HAP-1 (cell line): ENCODE measurements at regions not wholly inside any gene's neighbourhood (a gene's known extent, or its start where the extent isn't known, plus 50 kb on each side); places are given as distances from the start of the nearest gene placed in this dataset.

Experiments used
- DNase-seq, 2 experiments: peaks; one replicate each; pipeline ENCODE4 v3.0.0-alpha.2; 2016 to 2020; ENCODE audit warnings: low spot score in 2 of 2
- H3K27me3 ChIP-seq: fragments of 250-450 bp; sonication (Bioruptor Pico); 2 replicates; pipeline ENCODE4 v1.5.1; 2020; ENCODE audit warnings: low read depth, mild to moderate bottlenecking, moderate library complexity
- H3K36me3 ChIP-seq: fragments of 250-450 bp; sonication (Bioruptor Pico); replicated peaks from 2 replicates; pipeline ENCODE4 v1.5.1; 2020; ENCODE audit warnings: mild to moderate bottlenecking
- H3K4me1 ChIP-seq: fragments of 250-450 bp; sonication (Bioruptor Pico); 2 replicates; pipeline ENCODE4 v1.5.1; 2020; ENCODE audit warnings: mild to moderate bottlenecking
- H3K4me3 ChIP-seq: fragments of 250-450 bp; sonication (Bioruptor Pico); 2 replicates; pipeline ENCODE4 v1.5.1; 2020; ENCODE audit warnings: mild to moderate bottlenecking, moderate library complexity
- H3K9me3 ChIP-seq: fragments of 250-450 bp; sonication (Bioruptor Pico); 2 replicates; pipeline ENCODE4 v1.5.1; 2020; ENCODE audit warnings: mild to moderate bottlenecking, moderate library complexity
- in situ Hi-C: fragments of 300-500 bp; cut with MboI; formaldehyde crosslinking; loops from 3 replicates; pipeline ENCODE4 v1.14.3; 2020; ENCODE audit warnings: low sequenced_read_pairs, inconsistent platforms, mixed read lengths

DNA sequence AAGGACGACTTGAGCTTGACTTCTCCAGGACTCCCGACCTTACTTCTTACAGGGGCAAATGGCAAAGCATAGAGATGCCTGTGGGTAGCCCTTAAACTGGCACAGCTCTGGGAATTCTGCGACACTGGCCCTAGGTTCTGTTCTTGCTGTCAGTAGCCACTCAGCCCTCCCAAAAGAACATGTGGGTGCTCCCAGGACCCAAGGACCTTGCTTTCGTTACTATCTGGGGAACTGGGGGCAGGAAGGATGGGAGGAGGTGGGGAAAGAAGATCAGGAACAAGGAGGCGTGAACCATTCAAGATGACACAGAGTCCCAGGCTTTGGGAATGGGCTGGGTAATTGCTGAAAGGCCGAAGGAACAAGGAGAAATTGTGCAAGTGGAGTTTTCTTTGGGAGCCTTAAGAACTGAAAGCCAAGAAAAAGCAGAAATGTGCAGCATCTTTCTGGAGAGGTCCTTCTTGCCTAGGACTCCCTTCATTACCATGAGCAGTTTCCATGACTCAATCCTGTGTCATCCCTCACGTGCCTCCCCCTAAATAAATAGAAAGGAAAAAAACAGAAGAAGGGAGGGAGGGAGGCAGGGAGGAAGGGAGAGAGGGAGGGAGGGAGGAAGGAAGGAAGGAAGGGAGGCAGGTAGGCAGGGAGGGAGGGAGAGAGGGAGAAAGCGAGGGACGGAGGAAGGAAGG lies 284.6 kb upstream of the FOXQ1 start:
- no peak for DNase-seq
- Histone ChIP-seq H3K4me3 (no peak overlapping the region), H3K4me1 (no peaks in the 10 kb centered on the region), H3K9me3 (no peaks in the 10 kb centered on the region), H3K27me3 (no peaks in the 10 kb centered on the region), H3K36me3 (no peaks in the 10 kb centered on the region)
- in situ Hi-C loops, result no loop called here

DNA sequence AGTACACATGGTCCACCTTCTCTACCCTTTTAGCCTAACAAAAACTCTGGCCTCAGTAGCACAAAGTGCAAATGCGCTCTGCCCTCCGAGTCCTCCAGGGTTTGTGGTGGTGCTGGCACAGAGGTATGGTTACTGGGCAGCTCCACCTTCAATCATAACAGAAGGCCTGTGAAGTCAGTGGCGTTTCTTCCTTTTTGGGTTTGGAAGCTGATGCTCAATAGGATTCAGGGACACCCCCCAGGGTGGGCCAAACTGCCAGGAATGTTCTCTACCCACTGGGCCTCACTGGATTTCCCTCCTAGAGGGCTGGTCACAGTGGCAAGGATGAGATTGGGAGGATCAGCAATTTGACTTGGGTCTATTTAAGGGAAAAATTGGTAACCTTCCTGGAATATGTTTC lies 286.1 kb upstream of the FOXQ1 start:
- in situ Hi-C loops, result no loop called here
- Histone ChIP-seq H3K9me3 (no peaks in the 10 kb centered on the region), H3K4me1 (no peaks in the 10 kb centered on the region), H3K4me3 (no peak overlapping the region), H3K27me3 (no peaks in the 10 kb centered on the region), H3K36me3 (no peaks in the 10 kb centered on the region)
- no peak for DNase-seq

DNA sequence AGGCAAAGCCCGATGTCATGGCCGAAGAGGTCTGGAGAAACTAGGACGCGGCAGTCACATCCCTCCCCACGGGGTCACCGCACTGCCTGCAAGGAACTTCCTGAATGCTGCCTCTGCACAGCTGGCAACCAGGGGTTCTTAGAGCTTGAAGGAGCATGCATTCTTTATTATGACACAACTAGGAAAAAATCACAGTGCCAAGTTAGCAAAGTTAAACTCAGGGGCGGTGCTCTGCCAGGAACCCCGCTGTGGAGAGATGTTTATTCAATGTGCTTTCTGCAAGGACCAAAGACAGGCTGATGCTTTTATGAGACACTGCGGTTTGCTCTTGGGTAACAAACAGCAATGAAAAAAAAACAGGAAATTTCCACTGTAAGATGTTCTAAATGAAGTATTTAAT lies 287.3 kb upstream of the FOXQ1 start:
- in situ Hi-C loops, result no loop called here
- Histone ChIP-seq H3K9me3 (no peaks in the 10 kb centered on the region), H3K4me1 (no peaks in the 10 kb centered on the region), H3K36me3 (no peaks in the 10 kb centered on the region), H3K27me3 (no peaks in the 10 kb centered on the region), H3K4me3 (no peak overlapping the region)
- no peak for DNase-seq

DNA sequence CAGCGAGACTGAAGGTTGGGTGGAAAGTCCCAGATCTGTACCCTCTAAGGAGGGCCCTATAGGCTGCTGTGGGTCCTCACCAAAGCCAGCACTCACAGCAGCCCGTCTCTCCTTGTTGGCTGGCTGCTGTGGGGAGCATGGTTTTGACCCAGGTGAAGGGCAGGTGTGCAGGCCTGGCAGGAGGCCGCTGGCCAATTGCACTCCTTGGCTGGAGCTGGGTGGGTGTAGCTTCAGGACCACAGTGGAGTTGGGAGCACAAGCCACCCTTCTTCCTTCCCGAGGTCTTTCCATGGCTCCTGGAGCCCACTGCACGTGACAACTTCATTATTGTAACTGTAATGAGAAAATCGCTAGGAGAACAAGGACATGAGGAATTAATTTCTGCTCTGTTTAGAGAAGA lies 287.7 kb upstream of the FOXQ1 start:
- Histone ChIP-seq H3K4me3 (no peak overlapping the region), H3K4me1 (no peaks in the 10 kb centered on the region), H3K36me3 (no peaks in the 10 kb centered on the region), H3K9me3 (no peaks in the 10 kb centered on the region), H3K27me3 (no peaks in the 10 kb centered on the region)
- no peak for DNase-seq
- in situ Hi-C loops, result no loop called here

DNA sequence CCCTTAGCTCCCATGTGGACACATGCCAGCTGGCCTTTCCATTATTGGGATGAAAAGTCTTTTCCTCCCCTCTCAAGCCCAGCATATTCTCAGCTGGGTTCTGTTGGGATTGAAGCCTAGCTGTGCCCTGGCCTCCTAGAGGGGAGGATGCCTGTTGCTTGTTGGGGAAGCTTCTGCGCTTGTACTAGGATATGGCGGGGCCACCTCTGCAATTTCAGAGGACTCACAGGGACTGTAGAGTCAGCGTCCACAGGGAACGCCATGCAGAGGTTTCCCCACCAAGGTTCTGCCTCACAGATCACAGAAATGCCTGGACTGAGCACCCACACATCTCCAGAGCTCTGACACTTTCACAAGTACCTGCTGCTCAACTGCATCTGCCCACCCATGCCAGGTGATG lies 288.7 kb upstream of the FOXQ1 start:
- Histone ChIP-seq H3K36me3 (no peaks in the 10 kb centered on the region), H3K27me3 (no peaks in the 10 kb centered on the region), H3K4me3 (no peak overlapping the region), H3K9me3 (no peaks in the 10 kb centered on the region), H3K4me1 (no peaks in the 10 kb centered on the region)
- in situ Hi-C loops, result no loop called here
- DNase-seq, result no peak

DNA sequence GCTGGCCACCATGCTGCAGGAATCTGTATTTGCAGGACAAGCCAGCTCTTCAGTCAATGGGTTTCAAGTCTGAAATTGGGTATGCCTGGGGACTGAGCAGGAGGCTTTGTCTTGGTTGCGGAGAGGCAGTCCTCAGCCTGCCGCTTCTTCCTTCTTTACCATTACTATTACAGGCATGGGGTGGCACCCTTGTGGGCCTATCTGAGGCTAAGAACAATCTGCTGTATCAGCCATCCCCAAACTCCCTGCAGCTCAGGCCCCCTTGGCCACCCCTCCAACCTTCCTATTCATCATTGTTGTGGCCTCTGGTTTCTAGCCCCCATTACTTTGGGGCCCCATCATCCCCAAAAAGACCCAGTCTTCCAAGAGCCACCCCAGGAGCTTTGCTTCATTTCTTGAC lies 289.2 kb upstream of the FOXQ1 start:
- in situ Hi-C loops, result no loop called here

DNA sequence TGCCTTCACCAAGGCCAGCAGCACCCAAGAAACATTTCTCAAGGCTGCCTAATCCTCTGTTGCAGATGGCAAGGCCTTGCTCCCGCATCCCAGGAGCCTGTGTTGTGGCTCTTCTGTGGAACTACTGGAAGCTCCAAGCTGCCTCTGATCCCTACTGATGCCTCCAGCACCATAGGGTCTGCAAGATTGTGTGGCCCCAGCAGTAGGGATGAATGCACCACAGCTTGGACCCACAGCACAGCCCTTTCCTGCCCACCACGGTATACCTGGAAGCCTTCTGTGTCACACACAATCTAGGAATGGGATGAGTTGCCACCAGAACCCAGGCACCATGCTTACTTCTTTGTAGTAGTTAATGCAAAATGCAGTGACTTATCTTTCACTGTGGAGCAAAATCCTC lies 291.1 kb upstream of the FOXQ1 start:
- H3K36me3 ChIP-seq, result no peaks in the 10 kb centered on the region
- no peak overlapping the region for H3K4me3 ChIP-seq
- in situ Hi-C loops, result no loop called here
- H3K9me3 ChIP-seq, result no peaks in the 10 kb centered on the region
- H3K4me1 ChIP-seq, result no peaks in the 10 kb centered on the region
- no peak for DNase-seq
- H3K27me3 ChIP-seq, result no peaks in the 10 kb centered on the region

More for the DNA sequence above, 289.2 kb upstream of the FOXQ1 start:
- DNase-seq, result no peak
- no peaks in the 10 kb centered on the region for H3K36me3 ChIP-seq
- H3K4me3 ChIP-seq, result no peak overlapping the region
- no peaks in the 10 kb centered on the region for H3K27me3 ChIP-seq
- H3K9me3 ChIP-seq, result no peaks in the 10 kb centered on the region
- no peaks in the 10 kb centered on the region for H3K4me1 ChIP-seq

DNA sequence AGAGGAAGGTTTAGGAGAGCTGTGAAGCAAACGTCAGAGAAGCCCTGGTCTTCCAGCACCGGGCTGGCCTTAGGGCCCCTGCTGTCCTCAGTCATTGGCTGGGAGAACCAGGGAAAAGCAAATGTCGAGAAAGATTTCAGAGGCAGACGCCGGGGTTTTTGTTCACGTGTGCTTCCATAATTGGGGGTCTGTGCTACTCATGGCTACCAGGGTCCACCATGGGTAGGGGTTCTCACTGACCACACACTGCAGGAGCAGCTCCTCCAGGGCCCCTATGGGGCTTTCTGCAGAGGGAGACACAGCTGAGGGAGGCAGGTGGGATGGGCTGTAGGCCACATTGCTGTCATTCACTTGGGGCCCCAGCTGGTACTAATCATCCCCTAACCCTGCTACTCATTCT lies 291.8 kb upstream of the FOXQ1 start:
- DNase-seq, result no peak
- Histone ChIP-seq H3K36me3 (no peaks in the 10 kb centered on the region), H3K9me3 (no peaks in the 10 kb centered on the region)

DNA sequence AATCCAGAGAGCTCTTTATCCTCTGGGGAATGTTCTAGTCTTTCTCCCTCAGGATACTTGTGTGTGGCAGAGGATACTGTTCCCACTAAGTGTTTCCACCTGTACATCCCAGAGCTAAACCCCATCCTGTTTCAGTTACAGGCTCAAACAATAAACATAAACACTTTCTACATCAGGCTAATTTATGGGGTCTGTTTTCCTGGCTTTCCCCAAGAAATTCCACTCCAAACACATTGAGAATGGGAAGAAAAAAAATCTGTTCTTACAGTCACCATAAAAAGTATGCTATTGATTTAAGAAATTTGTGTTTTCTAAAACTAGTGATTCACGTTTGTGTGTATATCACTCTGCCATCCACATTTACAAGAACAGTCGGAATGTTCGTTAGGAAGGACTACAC lies 293.9 kb upstream of the FOXQ1 start:
- DNase-seq, result no peak
- Histone ChIP-seq H3K4me1 (no peaks in the 10 kb centered on the region), H3K4me3 (no peak overlapping the region), H3K27me3 (no peaks in the 10 kb centered on the region), H3K9me3 (no peaks in the 10 kb centered on the region), H3K36me3 (no peaks in the 10 kb centered on the region)
- in situ Hi-C loops, result no loop called here

More for the DNA sequence above, 291.8 kb upstream of the FOXQ1 start:
- Histone ChIP-seq H3K4me1 (no peaks in the 10 kb centered on the region), H3K4me3 (no peak overlapping the region), H3K27me3 (no peaks in the 10 kb centered on the region)
- in situ Hi-C loops, result no loop called here

DNA sequence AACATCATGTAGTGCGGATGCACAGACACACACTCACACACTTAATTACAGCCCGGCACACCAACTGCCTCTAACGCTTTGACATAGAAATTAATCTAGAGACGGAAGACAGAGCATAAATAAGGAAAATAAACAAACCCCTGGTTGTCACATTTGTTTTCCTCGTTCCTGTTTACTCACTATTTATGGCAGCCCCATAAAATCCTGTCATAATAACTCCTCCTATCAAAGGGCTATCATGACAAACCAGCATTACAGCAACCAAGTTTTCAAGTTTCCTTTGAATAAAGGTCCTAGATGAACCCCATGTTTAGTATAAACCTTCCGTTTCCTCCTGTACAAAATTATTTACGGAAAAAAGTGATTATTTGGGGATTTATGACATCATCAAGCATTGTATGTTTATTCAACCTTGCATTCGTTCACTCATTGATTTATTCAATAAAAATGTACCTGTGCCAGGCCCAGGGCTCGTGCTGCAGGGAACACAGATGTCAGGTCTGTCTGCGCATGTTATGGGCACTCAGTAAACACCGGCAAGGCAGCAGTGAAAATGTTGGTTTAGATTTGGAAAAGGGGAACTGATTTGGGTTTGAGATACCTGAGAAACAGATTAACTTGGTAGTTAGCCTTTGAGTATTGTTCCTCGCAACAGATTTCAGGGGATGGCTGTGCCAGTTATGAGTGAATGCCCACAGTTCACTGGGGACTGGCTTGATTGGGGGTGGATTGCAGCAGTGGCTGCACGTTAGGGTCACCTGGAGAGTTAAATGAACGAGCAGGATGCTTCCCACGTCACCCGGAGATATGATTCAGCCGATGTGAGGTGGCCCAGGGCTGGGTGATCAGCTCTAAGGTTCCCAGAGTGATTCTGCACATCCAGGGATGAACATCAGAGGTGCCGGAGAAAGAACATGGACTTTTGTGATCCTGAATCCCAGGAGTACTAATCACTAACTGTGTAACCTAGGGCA lies 295.3 kb upstream of the FOXQ1 start:
- Histone ChIP-seq H3K36me3 (no peaks in the 10 kb centered on the region), H3K9me3 (no peaks in the 10 kb centered on the region), H3K4me1 (no peaks in the 10 kb centered on the region), H3K27me3 (no peaks in the 10 kb centered on the region), H3K4me3 (no peak overlapping the region)
- in situ Hi-C loops, result no loop called here
- DNase-seq, result no peak

DNA sequence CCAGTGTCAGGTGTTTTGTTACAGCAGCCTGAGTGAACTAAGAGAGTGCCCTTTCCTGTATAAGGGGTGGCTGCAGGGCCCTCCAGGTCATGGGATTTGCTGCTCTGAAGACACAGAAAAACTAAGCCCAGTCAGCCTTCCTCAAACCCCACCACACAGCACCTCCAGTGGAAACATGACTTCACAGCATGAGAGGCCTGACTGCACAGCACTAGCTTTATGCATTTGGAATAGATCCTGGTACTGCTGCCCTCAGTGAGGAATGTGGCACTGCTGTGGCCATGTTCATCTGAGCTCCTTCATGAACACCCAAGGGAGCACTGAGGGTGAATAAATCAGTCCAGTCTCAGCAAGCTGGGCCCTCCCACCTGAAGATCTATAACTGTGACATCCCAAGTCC lies 296.1 kb upstream of the FOXQ1 start:
- Histone ChIP-seq H3K4me3 (no peak overlapping the region), H3K4me1 (no peaks in the 10 kb centered on the region), H3K36me3 (no peaks in the 10 kb centered on the region), H3K9me3 (no peaks in the 10 kb centered on the region), H3K27me3 (no peaks in the 10 kb centered on the region)
- in situ Hi-C loops, result no loop called here
- no peak for DNase-seq

DNA sequence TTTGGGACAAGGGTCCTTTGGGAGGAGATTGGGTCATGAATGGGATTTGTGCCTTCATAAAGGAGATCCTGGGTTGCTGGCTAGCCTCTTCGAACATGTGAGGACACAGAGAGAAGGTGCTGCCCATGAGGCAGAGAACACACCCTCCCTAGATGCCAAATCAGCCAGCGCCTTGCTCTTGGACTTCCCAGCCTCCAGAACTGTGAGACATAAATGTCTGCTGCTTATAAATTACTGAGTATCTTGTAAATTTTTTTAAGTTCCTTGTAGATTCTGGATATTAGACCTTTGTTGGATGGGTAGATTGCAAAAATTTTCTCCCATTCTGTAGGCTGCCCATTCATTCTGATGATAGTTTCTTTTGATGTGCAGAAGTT lies 297.5 kb upstream of the FOXQ1 start:
- no peak for DNase-seq
- H3K4me3 ChIP-seq, result no peak overlapping the region
- in situ Hi-C loops, result no loop called here
- no peaks in the 10 kb centered on the region for H3K4me1 ChIP-seq
- no peaks in the 10 kb centered on the region for H3K9me3 ChIP-seq
- H3K27me3 ChIP-seq, result no peaks in the 10 kb centered on the region
- H3K36me3 ChIP-seq, result no peaks in the 10 kb centered on the region

DNA sequence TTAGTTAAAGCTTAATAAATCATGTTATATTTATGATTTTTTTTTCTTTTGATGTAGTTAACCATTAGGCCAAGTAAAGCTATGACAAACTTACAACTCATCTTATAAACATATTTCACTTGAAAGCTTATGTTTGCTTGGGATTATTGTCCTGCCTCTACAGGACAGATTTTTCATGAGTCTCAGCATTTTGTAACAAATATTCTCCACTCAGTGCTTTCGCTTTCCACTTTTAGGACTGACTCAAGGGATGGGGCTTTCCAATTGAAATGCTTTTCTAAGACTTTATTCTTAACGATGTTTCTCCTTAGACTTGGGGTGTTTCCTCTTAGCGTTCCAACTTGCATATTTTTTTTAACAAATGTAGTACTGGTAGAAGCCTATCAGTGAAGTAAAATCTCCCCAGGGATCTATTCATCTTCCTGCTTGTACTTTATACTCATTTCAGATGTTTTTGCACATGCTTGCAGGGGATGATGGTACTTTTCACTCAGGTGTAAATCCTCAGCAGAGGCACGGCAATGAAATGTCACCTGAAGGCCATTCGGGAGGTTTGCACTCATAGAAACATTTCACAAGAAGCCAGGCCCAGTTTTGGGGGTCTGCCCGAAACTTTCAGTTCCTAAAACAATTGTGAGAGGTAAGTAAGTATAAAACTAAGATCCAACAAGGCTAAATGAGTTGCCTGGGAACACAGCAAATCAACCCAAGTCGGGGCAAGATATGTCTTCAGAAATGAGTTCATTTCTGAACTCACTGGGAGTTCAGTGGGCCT lies 298.1 kb upstream of the FOXQ1 start:
- DNase-seq, result no peak
- H3K4me3 ChIP-seq, result no peak overlapping the region
- in situ Hi-C loops, result no loop called here
- no peaks in the 10 kb centered on the region for H3K9me3 ChIP-seq
- no peaks in the 10 kb centered on the region for H3K36me3 ChIP-seq
- no peaks in the 10 kb centered on the region for H3K27me3 ChIP-seq
- no peaks in the 10 kb centered on the region for H3K4me1 ChIP-seq

DNA sequence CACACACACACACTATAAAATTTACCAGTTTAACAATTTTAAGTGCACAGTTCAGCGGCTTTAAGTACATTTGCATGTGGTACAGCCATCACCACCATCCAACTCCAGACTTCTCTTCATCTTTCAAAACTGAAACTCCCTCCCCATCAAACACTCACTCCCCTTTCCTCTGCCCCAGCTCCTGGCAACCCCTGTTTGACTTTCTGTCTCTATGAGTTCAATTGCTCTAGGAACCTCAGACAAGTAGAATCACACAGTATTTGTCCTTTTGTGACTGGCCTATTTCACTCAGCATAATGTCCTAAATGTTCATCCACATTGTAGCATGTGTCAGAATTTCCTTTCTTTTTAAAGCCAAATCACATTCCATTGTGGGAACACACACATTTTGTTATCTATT lies 302.8 kb upstream of the FOXQ1 start:
- H3K4me3 ChIP-seq, result no peak overlapping the region
- no peaks in the 10 kb centered on the region for H3K27me3 ChIP-seq
- H3K9me3 ChIP-seq, result no peaks in the 10 kb centered on the region
- H3K36me3 ChIP-seq, result no peaks in the 10 kb centered on the region
- no peak for DNase-seq
- no peaks in the 10 kb centered on the region for H3K4me1 ChIP-seq
- in situ Hi-C loops, result no loop called here
